Right lobe of liver (tissue), 4 donors: ENCODE measurements at regions not wholly inside any gene's neighbourhood (a gene's known extent, or its start where the extent isn't known, plus 50 kb on each side); places are given as distances from the start of the nearest gene placed in this dataset.

Source experiments
- POLR2A ChIP-seq: fragments of 450-650 bp; IDR thresholded peaks from one replicate; pipeline ENCODE4 v1.6.1; 2017; ENCODE audit warnings: antibody characterized with exemption, mild to moderate bottlenecking
- TF ChIP-seq, protein P1 (sequence below), 4 donors: fragments of 200-600 bp in 3 of 4; fragments of 450-650 bp in 1 of 4; IDR thresholded peaks; one replicate each; pipeline versions ENCODE4 v1.5.1 to v1.8.0; 2016 to 2022; ENCODE audit warnings: antibody characterized with exemption in 4 of 4, mild to moderate bottlenecking in 2 of 4
- donor health status: DM: no; HTN: no; CAD: no.
- donor health status: DM: no; HTN: no; CAD: no.
- donor health status: DM: no; HTN: yes; CAD: no.

DNA sequence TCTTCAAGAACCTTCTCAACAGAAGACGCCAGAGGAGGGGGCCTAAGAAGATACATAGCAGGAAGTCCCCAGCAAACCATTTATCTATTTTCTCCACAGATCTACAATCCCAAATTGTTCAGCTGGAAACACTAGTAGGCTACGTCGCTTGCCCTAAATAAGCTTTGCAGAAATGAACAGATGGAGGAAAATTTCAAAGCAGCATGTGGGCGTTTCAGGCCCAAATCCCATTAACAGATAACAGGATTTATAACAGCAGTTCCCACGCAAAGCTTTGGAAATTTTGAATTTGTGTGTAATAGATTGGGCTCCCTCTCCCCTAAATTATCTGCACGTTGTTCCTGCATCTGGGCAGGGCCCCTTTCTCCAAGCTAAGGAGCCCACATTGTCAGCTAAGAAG, 60.6 kb upstream of the FRMD4A start:
- TF ChIP-seq, protein P1, sequence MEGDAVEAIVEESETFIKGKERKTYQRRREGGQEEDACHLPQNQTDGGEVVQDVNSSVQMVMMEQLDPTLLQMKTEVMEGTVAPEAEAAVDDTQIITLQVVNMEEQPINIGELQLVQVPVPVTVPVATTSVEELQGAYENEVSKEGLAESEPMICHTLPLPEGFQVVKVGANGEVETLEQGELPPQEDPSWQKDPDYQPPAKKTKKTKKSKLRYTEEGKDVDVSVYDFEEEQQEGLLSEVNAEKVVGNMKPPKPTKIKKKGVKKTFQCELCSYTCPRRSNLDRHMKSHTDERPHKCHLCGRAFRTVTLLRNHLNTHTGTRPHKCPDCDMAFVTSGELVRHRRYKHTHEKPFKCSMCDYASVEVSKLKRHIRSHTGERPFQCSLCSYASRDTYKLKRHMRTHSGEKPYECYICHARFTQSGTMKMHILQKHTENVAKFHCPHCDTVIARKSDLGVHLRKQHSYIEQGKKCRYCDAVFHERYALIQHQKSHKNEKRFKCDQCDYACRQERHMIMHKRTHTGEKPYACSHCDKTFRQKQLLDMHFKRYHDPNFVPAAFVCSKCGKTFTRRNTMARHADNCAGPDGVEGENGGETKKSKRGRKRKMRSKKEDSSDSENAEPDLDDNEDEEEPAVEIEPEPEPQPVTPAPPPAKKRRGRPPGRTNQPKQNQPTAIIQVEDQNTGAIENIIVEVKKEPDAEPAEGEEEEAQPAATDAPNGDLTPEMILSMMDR (IDR thresholded peaks at IDR 0.05) = no peak
- TF ChIP-seq POLR2A = no peak
